ENCODE measurements at regions not wholly inside any gene's neighbourhood (a gene's known extent, or its start where the extent isn't known, plus 50 kb on each side); places are given as distances from the start of the nearest gene placed in this dataset.

GRCh38 chr1:94611681-94612475 lies 70.3 kb upstream of the F3 start:
- Mint-ChIP-seq H3K4me1 (peaks cover 53% of the 10 kb centered on the region), H3K4me3 (no peak overlapping the region), H3K27ac (no peak overlapping the region), H3K27me3 (ENCODE audit: insufficient read depth) (no peaks in the 10 kb centered on the region), H3K9me3 (no peaks in the 10 kb centered on the region), H3K36me3 (ENCODE audit: low read depth) (peaks cover 3% of the 10 kb centered on the region)
- Histone ChIP-seq H3K4me1 (ENCODE audit: control insufficient read depth, insufficient read depth, low read length) (peaks cover 13% of the 10 kb centered on the region), H3K9me3 (ENCODE audit: control insufficient read depth, low read length) (no peaks in the 10 kb centered on the region), H3K27ac (ENCODE audit: low read depth, low read length) (no peak overlapping the region), H3K4me3 (ENCODE audit: low read length) (no peak overlapping the region), H3K27me3 (ENCODE audit: control insufficient read depth, insufficient read depth, low read length, poor library complexity, severe bottlenecking) (no peaks in the 10 kb centered on the region), H3K36me3 (ENCODE audit: control insufficient read depth, insufficient read depth, low read length) (no peaks in the 10 kb centered on the region), H3K9ac (ENCODE audit: extremely low read depth, low read length, poor library complexity, severe bottlenecking) (no peak overlapping the region)
- 92 to 93% methylated on average over 6 to 7 of the region's 7 CpGs for WGBS, 2 experiments (ENCODE audit: insufficient coverage in 1 of 2, insufficient read length in 1 of 2)
- TF ChIP-seq, protein P1, sequence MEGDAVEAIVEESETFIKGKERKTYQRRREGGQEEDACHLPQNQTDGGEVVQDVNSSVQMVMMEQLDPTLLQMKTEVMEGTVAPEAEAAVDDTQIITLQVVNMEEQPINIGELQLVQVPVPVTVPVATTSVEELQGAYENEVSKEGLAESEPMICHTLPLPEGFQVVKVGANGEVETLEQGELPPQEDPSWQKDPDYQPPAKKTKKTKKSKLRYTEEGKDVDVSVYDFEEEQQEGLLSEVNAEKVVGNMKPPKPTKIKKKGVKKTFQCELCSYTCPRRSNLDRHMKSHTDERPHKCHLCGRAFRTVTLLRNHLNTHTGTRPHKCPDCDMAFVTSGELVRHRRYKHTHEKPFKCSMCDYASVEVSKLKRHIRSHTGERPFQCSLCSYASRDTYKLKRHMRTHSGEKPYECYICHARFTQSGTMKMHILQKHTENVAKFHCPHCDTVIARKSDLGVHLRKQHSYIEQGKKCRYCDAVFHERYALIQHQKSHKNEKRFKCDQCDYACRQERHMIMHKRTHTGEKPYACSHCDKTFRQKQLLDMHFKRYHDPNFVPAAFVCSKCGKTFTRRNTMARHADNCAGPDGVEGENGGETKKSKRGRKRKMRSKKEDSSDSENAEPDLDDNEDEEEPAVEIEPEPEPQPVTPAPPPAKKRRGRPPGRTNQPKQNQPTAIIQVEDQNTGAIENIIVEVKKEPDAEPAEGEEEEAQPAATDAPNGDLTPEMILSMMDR (conservative IDR thresholded peaks at IDR 0.05) = no peak
- DNase-seq = peak; percentile 35

- WGBS, 2 experiments (ENCODE audit: insufficient coverage in 1 of 2, insufficient read length in 1 of 2) = 95 to 96% methylated on average over 4 to 8 of the region's 8 CpGs
- peaks cover 55% of the 10 kb centered on the region for H3K4me1 Mint-ChIP-seq
- peaks cover 10% of the 10 kb centered on the region for H3K4me1 ChIP-seq (ENCODE audit: control insufficient read depth, insufficient read depth, low read length)
- TF ChIP-seq, protein P1 (conservative IDR thresholded peaks at IDR 0.05) = no peak
- H3K27me3 Mint-ChIP-seq (ENCODE audit: insufficient read depth) = no peaks in the 10 kb centered on the region
- no peaks in the 10 kb centered on the region for H3K9me3 ChIP-seq (ENCODE audit: control insufficient read depth, low read length)
- DNase-seq = no peak
- H3K9ac ChIP-seq (ENCODE audit: extremely low read depth, low read length, poor library complexity, severe bottlenecking) = no peak overlapping the region
- H3K27me3 ChIP-seq (ENCODE audit: control insufficient read depth, insufficient read depth, low read length, poor library complexity, severe bottlenecking) = no peaks in the 10 kb centered on the region
- H3K4me3 ChIP-seq (ENCODE audit: low read length) = no peak overlapping the region
- H3K27ac Mint-ChIP-seq = peak overlapping the region; percentile 31
- H3K27ac ChIP-seq (ENCODE audit: low read depth, low read length) = no peak overlapping the region
- H3K36me3 Mint-ChIP-seq (ENCODE audit: low read depth) = peaks cover 3% of the 10 kb centered on the region
- no peak overlapping the region for H3K4me3 Mint-ChIP-seq
- H3K36me3 ChIP-seq (ENCODE audit: control insufficient read depth, insufficient read depth, low read length) = no peaks in the 10 kb centered on the region
- H3K9me3 Mint-ChIP-seq = peaks cover 2% of the 10 kb centered on the region
These were observed 68.1 kb upstream of the F3 start for GRCh38 chr1:94609619-94610018.

- H3K27me3 ChIP-seq (ENCODE audit: control insufficient read depth, insufficient read depth, low read length, poor library complexity, severe bottlenecking) = no peaks in the 10 kb centered on the region
- H3K4me3 ChIP-seq (ENCODE audit: low read length) = no peak overlapping the region
- Mint-ChIP-seq H3K27me3 (ENCODE audit: insufficient read depth) (no peaks in the 10 kb centered on the region), H3K4me3 (no peak overlapping the region), H3K4me1 (peaks cover 55% of the 10 kb centered on the region), H3K27ac (peak overlapping the region; percentile 87), H3K36me3 (ENCODE audit: low read depth) (peaks cover 3% of the 10 kb centered on the region), H3K9me3 (peaks cover 2% of the 10 kb centered on the region)
- DNase-seq = peak; percentile 36
- no peak overlapping the region for H3K27ac ChIP-seq (ENCODE audit: low read depth, low read length)
- peaks cover 10% of the 10 kb centered on the region for H3K4me1 ChIP-seq (ENCODE audit: control insufficient read depth, insufficient read depth, low read length)
- no peaks in the 10 kb centered on the region for H3K9me3 ChIP-seq (ENCODE audit: control insufficient read depth, low read length)
- TF ChIP-seq, protein P1 (conservative IDR thresholded peaks at IDR 0.05) = no peak
- no peaks in the 10 kb centered on the region for H3K36me3 ChIP-seq (ENCODE audit: control insufficient read depth, insufficient read depth, low read length)
- WGBS, 2 experiments (ENCODE audit: insufficient coverage in 1 of 2, insufficient read length in 1 of 2) = 74 to 77% methylated on average over 8 to 9 of the region's 9 CpGs
- no peak overlapping the region for H3K9ac ChIP-seq (ENCODE audit: extremely low read depth, low read length, poor library complexity, severe bottlenecking)
These were observed 67.4 kb upstream of the F3 start for GRCh38 chr1:94608852-94609530.

Data from endodermal cell (in vitro differentiated cells).